ENCODE measurements at regions not wholly inside any gene's neighbourhood (a gene's known extent, or its start where the extent isn't known, plus 50 kb on each side); places are given as distances from the start of the nearest gene placed in this dataset.

- no peak for FAIRE-seq
- no peak for TF ChIP-seq POLR2AphosphoS5 (IDR thresholded peaks at IDR 0.05; ENCODE audit: low read depth, low read length)
- no peak for TF ChIP-seq POLR2A (IDR thresholded peaks at IDR 0.05; ENCODE audit: low read depth, low read length)
- TF ChIP-seq TAF1 (IDR thresholded peaks at IDR 0.05; ENCODE audit: borderline replicate concordance, low read depth, low read length), result no peak
- no peak for DNase-seq (ENCODE audit: insufficient read length)
Observed at GRCh38 chr4:43918377-43918776, 530.2 kb downstream of the KCTD8 start.

- DNase-seq (ENCODE audit: insufficient read length) (no peak), FAIRE-seq (no peak)
- TF ChIP-seq POLR2AphosphoS5 (IDR thresholded peaks at IDR 0.05; ENCODE audit: low read depth, low read length) (no peak), POLR2A (IDR thresholded peaks at IDR 0.05; ENCODE audit: low read depth, low read length) (no peak), TAF1 (IDR thresholded peaks at IDR 0.05; ENCODE audit: borderline replicate concordance, low read depth, low read length) (no peak)
Observed at GRCh38 chr4:43932448-43932847, 516.2 kb downstream of the KCTD8 start.

GRCh38 chr4:43943998-43944397 lies 504.6 kb downstream of the KCTD8 start:
- TF ChIP-seq TAF1 (IDR thresholded peaks at IDR 0.05; ENCODE audit: borderline replicate concordance, low read depth, low read length), result no peak
- TF ChIP-seq POLR2AphosphoS5 (IDR thresholded peaks at IDR 0.05; ENCODE audit: low read depth, low read length), result no peak
- no peak for TF ChIP-seq POLR2A (IDR thresholded peaks at IDR 0.05; ENCODE audit: low read depth, low read length)
- no peak for DNase-seq (ENCODE audit: insufficient read length)
- no peak for FAIRE-seq

- DNase-seq (ENCODE audit: insufficient read length) (no peak), FAIRE-seq (no peak)
- TF ChIP-seq POLR2A (IDR thresholded peaks at IDR 0.05; ENCODE audit: low read depth, low read length) (no peak), POLR2AphosphoS5 (IDR thresholded peaks at IDR 0.05; ENCODE audit: low read depth, low read length) (no peak), TAF1 (IDR thresholded peaks at IDR 0.05; ENCODE audit: borderline replicate concordance, low read depth, low read length) (no peak)
Observed at GRCh38 chr4:43959976-43960375, 488.6 kb downstream of the KCTD8 start.

- no peak for TF ChIP-seq POLR2A (IDR thresholded peaks at IDR 0.05; ENCODE audit: low read depth, low read length)
- no peak for TF ChIP-seq TAF1 (IDR thresholded peaks at IDR 0.05; ENCODE audit: borderline replicate concordance, low read depth, low read length)
- no peak for TF ChIP-seq POLR2AphosphoS5 (IDR thresholded peaks at IDR 0.05; ENCODE audit: low read depth, low read length)
- DNase-seq (ENCODE audit: insufficient read length) (no peak), FAIRE-seq (no peak)
Observed at GRCh38 chr4:43968011-43968410, 480.6 kb downstream of the KCTD8 start.

- FAIRE-seq, result no peak
- TF ChIP-seq POLR2AphosphoS5 (IDR thresholded peaks at IDR 0.05; ENCODE audit: low read depth, low read length), result no peak
Observed at GRCh38 chr4:43983610-43984009, 465.0 kb downstream of the KCTD8 start.

GRCh38 chr4:43987331-43987944 lies 461.2 kb downstream of the KCTD8 start:
- DNase-seq (ENCODE audit: insufficient read length), result no peak
- no peak for FAIRE-seq
- TF ChIP-seq POLR2A (IDR thresholded peaks at IDR 0.05; ENCODE audit: low read depth, low read length) (no peak), POLR2AphosphoS5 (IDR thresholded peaks at IDR 0.05; ENCODE audit: low read depth, low read length) (no peak), TAF1 (IDR thresholded peaks at IDR 0.05; ENCODE audit: borderline replicate concordance, low read depth, low read length) (no peak)

More at GRCh38 chr4:43983610-43984009, 465.0 kb downstream of the KCTD8 start:
- DNase-seq (ENCODE audit: insufficient read length), result no peak

- DNase-seq (ENCODE audit: insufficient read length) (no peak), FAIRE-seq (no peak)
- TF ChIP-seq TAF1 (IDR thresholded peaks at IDR 0.05; ENCODE audit: borderline replicate concordance, low read depth, low read length) (no peak), POLR2A (IDR thresholded peaks at IDR 0.05; ENCODE audit: low read depth, low read length) (no peak), POLR2AphosphoS5 (IDR thresholded peaks at IDR 0.05; ENCODE audit: low read depth, low read length) (no peak)
Observed at GRCh38 chr4:43990551-43990950, 458.1 kb downstream of the KCTD8 start.

GRCh38 chr4:43990963-43991362 lies 457.6 kb downstream of the KCTD8 start:
- TF ChIP-seq POLR2A (IDR thresholded peaks at IDR 0.05; ENCODE audit: low read depth, low read length), result no peak
- TF ChIP-seq TAF1 (IDR thresholded peaks at IDR 0.05; ENCODE audit: borderline replicate concordance, low read depth, low read length), result no peak
- no peak for TF ChIP-seq POLR2AphosphoS5 (IDR thresholded peaks at IDR 0.05; ENCODE audit: low read depth, low read length)
- DNase-seq (ENCODE audit: insufficient read length), result no peak
- no peak for FAIRE-seq

- TF ChIP-seq TAF1 (IDR thresholded peaks at IDR 0.05; ENCODE audit: borderline replicate concordance, low read depth, low read length) (no peak), POLR2AphosphoS5 (IDR thresholded peaks at IDR 0.05; ENCODE audit: low read depth, low read length) (no peak), POLR2A (IDR thresholded peaks at IDR 0.05; ENCODE audit: low read depth, low read length) (no peak)
- DNase-seq (ENCODE audit: insufficient read length) (no peak), FAIRE-seq (no peak)
Observed at GRCh38 chr4:43992552-43992951, 456.1 kb downstream of the KCTD8 start.

GRCh38 chr4:43993196-43993902 lies 455.3 kb downstream of the KCTD8 start:
- TF ChIP-seq POLR2AphosphoS5 (IDR thresholded peaks at IDR 0.05; ENCODE audit: low read depth, low read length) (no peak), TAF1 (IDR thresholded peaks at IDR 0.05; ENCODE audit: borderline replicate concordance, low read depth, low read length) (no peak), POLR2A (IDR thresholded peaks at IDR 0.05; ENCODE audit: low read depth, low read length) (no peak)
- FAIRE-seq (no peak), DNase-seq (ENCODE audit: insufficient read length) (no peak)

- DNase-seq (ENCODE audit: insufficient read length), result no peak
- no peak for TF ChIP-seq POLR2A (IDR thresholded peaks at IDR 0.05; ENCODE audit: low read depth, low read length)
- no peak for TF ChIP-seq POLR2AphosphoS5 (IDR thresholded peaks at IDR 0.05; ENCODE audit: low read depth, low read length)
- no peak for TF ChIP-seq TAF1 (IDR thresholded peaks at IDR 0.05; ENCODE audit: borderline replicate concordance, low read depth, low read length)
- FAIRE-seq, result no peak
Observed at GRCh38 chr4:43999669-44000068, 448.9 kb downstream of the KCTD8 start.

Data from GM12892 (cell line).